ENCODE measurements at regions not wholly inside any gene's neighbourhood (a gene's known extent, or its start where the extent isn't known, plus 50 kb on each side); places are given as distances from the start of the nearest gene placed in this dataset.
"Not testable (repeated sequence)": the region's sequence is repeated elsewhere in the genome, so short reads cannot be mapped to it uniquely, and the experiment has no call there.

DNA sequence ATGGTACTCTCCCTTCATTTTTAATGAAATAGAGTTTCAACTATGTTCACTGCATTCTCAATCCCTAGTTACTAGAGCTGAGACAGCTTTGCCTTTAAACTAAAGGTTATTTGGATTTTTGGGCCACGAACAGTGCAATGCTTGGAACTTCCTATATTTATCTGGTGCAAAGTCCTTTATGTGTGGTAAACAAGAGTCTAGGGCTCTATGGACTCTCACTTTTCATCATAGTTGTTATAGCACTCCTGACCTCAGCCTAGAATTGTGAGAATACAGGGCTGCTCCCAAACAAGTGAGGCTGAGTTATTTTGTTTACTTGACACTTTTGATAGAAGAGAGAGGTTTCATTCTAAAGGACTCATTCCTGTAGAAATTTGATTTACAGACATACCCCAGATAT lies 144.9 kb upstream of the POMZP3 start:
- H3K4me1 ChIP-seq; H3K9me3 ChIP-seq; H3K4me3 ChIP-seq; H3K27me3 ChIP-seq; H3K27ac ChIP-seq; DNase-seq (ENCODE audit: low spot score in 2 of 2); intact Hi-C loops (cut with DNase I); H3K36me3 ChIP-seq: not testable (repeated sequence)

GRCh38 chr7:76763977-76764376 lies 136.9 kb upstream of the POMZP3 start:
- H3K36me3 ChIP-seq; H3K27me3 ChIP-seq; H3K27ac ChIP-seq; H3K9me3 ChIP-seq; intact Hi-C loops (cut with DNase I); DNase-seq (ENCODE audit: low spot score in 2 of 2); H3K4me1 ChIP-seq; H3K4me3 ChIP-seq: not testable (repeated sequence)

GRCh38 chr7:76760546-76761220 lies 133.6 kb upstream of the POMZP3 start:
- H3K27me3 ChIP-seq; H3K27ac ChIP-seq; H3K4me3 ChIP-seq; H3K4me1 ChIP-seq; intact Hi-C loops (cut with DNase I); H3K36me3 ChIP-seq; H3K9me3 ChIP-seq; DNase-seq (ENCODE audit: low spot score in 2 of 2): not testable (repeated sequence)

DNA sequence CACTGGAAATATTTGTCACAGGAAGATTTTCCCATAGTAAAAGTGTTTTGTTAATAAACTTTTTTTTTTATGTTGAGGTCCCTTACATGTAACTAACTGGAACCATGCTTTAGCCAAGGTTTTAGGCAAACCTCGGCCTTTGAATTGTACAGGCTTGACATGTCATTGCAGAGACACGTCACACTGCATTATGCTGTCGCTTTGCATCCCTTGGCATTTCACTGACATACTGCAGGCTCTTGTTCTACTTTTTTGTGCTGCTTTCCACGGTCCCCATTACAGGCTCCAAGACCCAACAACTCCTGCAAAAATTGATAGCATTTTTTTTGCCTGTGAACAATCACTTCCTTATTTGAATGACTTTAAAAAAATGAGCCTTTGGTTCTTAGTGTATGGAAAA lies 112.5 kb upstream of the POMZP3 start:
- H3K36me3 ChIP-seq; DNase-seq (ENCODE audit: low spot score in 2 of 2); H3K27me3 ChIP-seq; intact Hi-C loops (cut with DNase I); H3K9me3 ChIP-seq; H3K27ac ChIP-seq; H3K4me3 ChIP-seq; H3K4me1 ChIP-seq: not testable (repeated sequence)

GRCh38 chr7:76736724-76737123 lies 109.6 kb upstream of the POMZP3 start:
- H3K36me3 ChIP-seq; H3K27me3 ChIP-seq; H3K9me3 ChIP-seq; H3K4me1 ChIP-seq; H3K4me3 ChIP-seq; H3K27ac ChIP-seq; DNase-seq (ENCODE audit: low spot score in 2 of 2); intact Hi-C loops (cut with DNase I): not testable (repeated sequence)

GRCh38 chr7:76736091-76736490 lies 109.0 kb upstream of the POMZP3 start:
- DNase-seq (ENCODE audit: low spot score in 2 of 2); H3K4me1 ChIP-seq; H3K27me3 ChIP-seq; H3K4me3 ChIP-seq; intact Hi-C loops (cut with DNase I); H3K27ac ChIP-seq; H3K9me3 ChIP-seq; H3K36me3 ChIP-seq: not testable (repeated sequence)

GRCh38 chr7:76735668-76736067 lies 108.6 kb upstream of the POMZP3 start:
- intact Hi-C loops (cut with DNase I); DNase-seq (ENCODE audit: low spot score in 2 of 2): not testable (repeated sequence)

DNA sequence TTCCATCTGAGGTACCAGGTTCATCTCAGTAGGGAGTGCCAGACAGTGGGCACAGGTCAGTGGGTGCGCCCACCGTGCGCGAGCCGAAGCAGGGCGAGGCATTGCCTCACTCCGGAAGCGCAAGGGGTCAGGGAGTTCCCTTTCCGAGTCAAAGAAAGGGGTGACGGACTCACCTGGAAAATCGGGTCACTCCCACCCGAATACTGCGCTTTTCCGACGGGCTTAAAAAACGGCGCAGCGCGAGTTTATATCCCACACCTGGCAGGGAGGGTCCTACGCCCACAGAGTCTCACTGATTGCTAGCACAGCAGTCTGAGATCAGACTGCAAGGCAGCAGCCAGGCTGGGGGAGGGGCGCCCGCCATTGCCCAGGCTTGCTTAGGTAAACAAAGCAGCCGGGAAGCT lies 101.5 kb upstream of the POMZP3 start:
- intact Hi-C loops (cut with DNase I); DNase-seq (ENCODE audit: low spot score in 2 of 2); H3K4me3 ChIP-seq; H3K36me3 ChIP-seq; H3K4me1 ChIP-seq; H3K27ac ChIP-seq; H3K9me3 ChIP-seq; H3K27me3 ChIP-seq: not testable (repeated sequence)

More at GRCh38 chr7:76735668-76736067, 108.6 kb upstream of the POMZP3 start:
- not testable (repeated sequence) for H3K9me3 ChIP-seq, H3K4me1 ChIP-seq, H3K36me3 ChIP-seq, H3K27ac ChIP-seq, H3K4me3 ChIP-seq, H3K27me3 ChIP-seq

DNA sequence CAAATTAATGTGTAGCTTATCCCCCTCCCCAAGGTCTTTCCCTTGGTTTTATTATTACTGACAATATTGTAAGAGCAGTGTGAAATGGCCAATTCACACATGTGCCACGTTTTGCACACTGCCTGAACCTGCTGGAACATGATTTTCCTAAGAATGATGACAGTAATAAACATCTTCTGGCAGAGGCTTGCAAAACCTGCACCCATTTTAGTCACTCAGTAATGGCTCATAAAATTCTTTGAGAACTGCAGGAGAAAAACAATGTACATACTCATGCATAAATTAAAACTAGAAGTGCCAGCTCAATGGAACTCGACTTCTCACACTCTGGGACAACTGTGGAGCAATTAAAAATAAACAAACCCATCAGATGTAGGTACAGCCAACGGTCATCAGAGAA lies 96.8 kb upstream of the POMZP3 start:
- intact Hi-C loops (cut with DNase I); H3K36me3 ChIP-seq; H3K4me1 ChIP-seq; DNase-seq (ENCODE audit: low spot score in 2 of 2); H3K4me3 ChIP-seq; H3K9me3 ChIP-seq; H3K27me3 ChIP-seq; H3K27ac ChIP-seq: not testable (repeated sequence)

GRCh38 chr7:76716551-76716950 lies 89.5 kb upstream of the POMZP3 start:
- intact Hi-C loops (cut with DNase I); H3K4me3 ChIP-seq; DNase-seq (ENCODE audit: low spot score in 2 of 2); H3K27me3 ChIP-seq; H3K36me3 ChIP-seq; H3K27ac ChIP-seq; H3K9me3 ChIP-seq; H3K4me1 ChIP-seq: not testable (repeated sequence)

GRCh38 chr7:76712926-76713325 lies 85.8 kb upstream of the POMZP3 start:
- DNase-seq (ENCODE audit: low spot score in 2 of 2); intact Hi-C loops (cut with DNase I); H3K27me3 ChIP-seq; H3K4me1 ChIP-seq; H3K27ac ChIP-seq; H3K9me3 ChIP-seq; H3K4me3 ChIP-seq; H3K36me3 ChIP-seq: not testable (repeated sequence)

DNA sequence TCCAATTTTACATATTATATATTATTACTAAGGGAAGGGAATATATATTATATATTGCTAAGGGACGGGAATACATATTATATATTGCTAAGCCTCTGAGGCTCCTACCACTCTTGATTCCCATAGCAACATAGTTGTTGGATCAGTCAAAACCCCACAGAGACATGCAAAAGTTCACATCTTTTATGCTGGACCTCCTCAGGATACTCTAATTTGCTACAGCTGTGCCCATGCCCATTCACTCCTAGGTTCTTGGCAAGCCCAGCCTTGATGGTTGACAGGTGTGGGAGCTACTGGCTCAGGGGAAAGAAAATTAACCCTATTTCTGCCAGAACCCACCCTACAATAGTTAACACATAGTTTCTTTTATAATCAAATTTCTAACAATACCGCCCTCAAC lies 84.6 kb upstream of the POMZP3 start:
- intact Hi-C loops (cut with DNase I); DNase-seq (ENCODE audit: low spot score in 2 of 2); H3K36me3 ChIP-seq; H3K9me3 ChIP-seq; H3K27ac ChIP-seq; H3K4me1 ChIP-seq; H3K4me3 ChIP-seq; H3K27me3 ChIP-seq: not testable (repeated sequence)

- H3K36me3 ChIP-seq; H3K27me3 ChIP-seq; DNase-seq (ENCODE audit: low spot score in 2 of 2); H3K4me3 ChIP-seq; H3K9me3 ChIP-seq; H3K27ac ChIP-seq; intact Hi-C loops (cut with DNase I); H3K4me1 ChIP-seq: not testable (repeated sequence)
Observed at GRCh38 chr7:76709703-76710102, 82.6 kb upstream of the POMZP3 start.

GRCh38 chr7:76708446-76708845 lies 81.4 kb upstream of the POMZP3 start:
- H3K27ac ChIP-seq; H3K4me1 ChIP-seq; H3K27me3 ChIP-seq; H3K4me3 ChIP-seq; H3K9me3 ChIP-seq; DNase-seq (ENCODE audit: low spot score in 2 of 2); H3K36me3 ChIP-seq; intact Hi-C loops (cut with DNase I): not testable (repeated sequence)

DNA sequence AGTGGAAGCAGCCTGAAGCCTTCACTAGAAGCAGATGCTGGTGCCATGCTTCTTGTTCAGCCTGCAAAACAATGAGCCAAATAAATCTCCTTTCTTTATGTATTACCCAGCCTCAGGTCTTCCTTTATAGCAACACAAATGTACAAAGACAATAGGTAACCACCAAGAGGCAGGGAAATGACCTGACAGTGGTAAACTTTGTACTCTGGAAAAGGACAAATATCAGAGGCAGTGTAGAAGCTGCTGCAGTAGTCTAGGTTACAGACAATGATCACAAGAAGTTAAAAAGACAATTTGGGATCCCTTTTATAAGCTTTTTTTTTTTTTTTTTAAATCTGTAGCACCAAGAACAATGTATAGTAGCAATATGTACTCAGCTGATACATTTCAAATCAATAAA lies 76.7 kb upstream of the POMZP3 start:
- intact Hi-C loops (cut with DNase I); DNase-seq (ENCODE audit: low spot score in 2 of 2): not testable (repeated sequence)

More for the DNA sequence above, 76.7 kb upstream of the POMZP3 start:
- not testable (repeated sequence) for H3K27ac ChIP-seq, H3K4me3 ChIP-seq, H3K4me1 ChIP-seq, H3K36me3 ChIP-seq, H3K9me3 ChIP-seq, H3K27me3 ChIP-seq

All from ascending aorta (tissue), 2 donors.